Fibroblast of lung (primary cell): ENCODE measurements at regions not wholly inside any gene's neighbourhood (a gene's known extent, or its start where the extent isn't known, plus 50 kb on each side); places are given as distances from the start of the nearest gene placed in this dataset.

Source experiments
- EZH2 ChIP-seq: IDR thresholded peaks from 2 replicates; pipeline ENCODE4 v1.5.1; 2012; ENCODE audit warnings: low read length, control low read depth, mild to moderate bottlenecking; ENCODE audit errors: missing control alignments
- TF ChIP-seq, protein P1 (sequence below), 2 donors: IDR thresholded peaks in 1 of 2; conservative IDR thresholded peaks in 1 of 2; 1 replicate in 1 of 2; 2 replicates in 1 of 2; pipeline ENCODE4 v1.5.1; 2011 to 2012; ENCODE audit warnings: low read length in 2 of 2, control low read depth in 1 of 2, inconsistent platforms in 1 of 2, low read depth in 1 of 2, mild to moderate bottlenecking in 1 of 2

DNA sequence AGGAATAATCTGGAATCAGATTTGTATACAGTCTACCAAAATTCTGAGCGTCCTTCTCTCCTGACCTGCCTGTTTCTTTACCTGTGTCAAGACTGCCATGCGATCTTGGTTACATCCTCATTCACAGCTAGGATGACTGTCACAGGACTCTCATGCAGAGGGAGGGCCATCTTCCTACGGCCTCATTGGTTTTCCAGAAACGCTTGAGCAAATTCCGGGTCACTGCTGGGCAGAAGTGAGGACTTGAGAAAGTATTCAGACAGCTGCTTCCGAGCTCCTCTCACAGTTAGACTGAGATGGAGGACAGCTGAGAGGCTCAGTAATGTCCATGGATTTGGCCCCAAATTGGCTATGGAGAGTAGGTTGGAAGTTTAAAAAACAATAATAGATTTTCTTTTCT is 94.2 kb downstream of the TFAP2C start:
- TF ChIP-seq, protein P1, sequence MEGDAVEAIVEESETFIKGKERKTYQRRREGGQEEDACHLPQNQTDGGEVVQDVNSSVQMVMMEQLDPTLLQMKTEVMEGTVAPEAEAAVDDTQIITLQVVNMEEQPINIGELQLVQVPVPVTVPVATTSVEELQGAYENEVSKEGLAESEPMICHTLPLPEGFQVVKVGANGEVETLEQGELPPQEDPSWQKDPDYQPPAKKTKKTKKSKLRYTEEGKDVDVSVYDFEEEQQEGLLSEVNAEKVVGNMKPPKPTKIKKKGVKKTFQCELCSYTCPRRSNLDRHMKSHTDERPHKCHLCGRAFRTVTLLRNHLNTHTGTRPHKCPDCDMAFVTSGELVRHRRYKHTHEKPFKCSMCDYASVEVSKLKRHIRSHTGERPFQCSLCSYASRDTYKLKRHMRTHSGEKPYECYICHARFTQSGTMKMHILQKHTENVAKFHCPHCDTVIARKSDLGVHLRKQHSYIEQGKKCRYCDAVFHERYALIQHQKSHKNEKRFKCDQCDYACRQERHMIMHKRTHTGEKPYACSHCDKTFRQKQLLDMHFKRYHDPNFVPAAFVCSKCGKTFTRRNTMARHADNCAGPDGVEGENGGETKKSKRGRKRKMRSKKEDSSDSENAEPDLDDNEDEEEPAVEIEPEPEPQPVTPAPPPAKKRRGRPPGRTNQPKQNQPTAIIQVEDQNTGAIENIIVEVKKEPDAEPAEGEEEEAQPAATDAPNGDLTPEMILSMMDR (conservative IDR thresholded peaks at IDR 0.05 in 1 of 2, IDR thresholded peaks at IDR 0.05 in 1 of 2; ENCODE audit: low read depth in 1 of 2, low read length in 2 of 2), result no peak
- TF ChIP-seq EZH2, result no peak
